Fibroblast of villous mesenchyme (primary cell): ENCODE measurements at regions not wholly inside any gene's neighbourhood (a gene's known extent, or its start where the extent isn't known, plus 50 kb on each side); places are given as distances from the start of the nearest gene placed in this dataset.
A peak's percentile ranks its signal among the peaks of the same experiment; 100 is the strongest.

Experiments used
- DNase-seq: peaks from one replicate; pipeline ENCODE4 v3.0.0-alpha.2; 2010; ENCODE audit warnings: low read depth
- H3K4me3 ChIP-seq: 2 replicates; pipeline ENCODE4 v1.5.1; 2011; ENCODE audit warnings: low read depth, mild to moderate bottlenecking, low read length
- CTCF ChIP-seq: IDR thresholded peaks from 2 replicates; pipeline ENCODE4 v1.5.1; 2012; ENCODE audit warnings: low read depth, mild to moderate bottlenecking, low read length; ENCODE audit not compliant: insufficient read depth

GRCh38 chr1:217053676-217054075 lies 330.4 kb upstream of the ESRRG start:
- DNase-seq, result no peak
- no peak for TF ChIP-seq CTCF
- no peak overlapping the region for H3K4me3 ChIP-seq

- no peak overlapping the region for H3K4me3 ChIP-seq
- no peak for TF ChIP-seq CTCF
- DNase-seq, result no peak
Observed at GRCh38 chr1:217052626-217053025, 329.4 kb upstream of the ESRRG start.

- no peak for TF ChIP-seq CTCF
- no peak overlapping the region for H3K4me3 ChIP-seq
- DNase-seq, result no peak
Observed at GRCh38 chr1:217052196-217052595, 329.0 kb upstream of the ESRRG start.

- no peak overlapping the region for H3K4me3 ChIP-seq
- DNase-seq, result no peak
- TF ChIP-seq CTCF, result no peak
Observed at GRCh38 chr1:217049721-217050120, 326.5 kb upstream of the ESRRG start.

GRCh38 chr1:217049081-217049480 lies 325.9 kb upstream of the ESRRG start:
- no peak overlapping the region for H3K4me3 ChIP-seq
- TF ChIP-seq CTCF, result no peak
- no peak for DNase-seq

- DNase-seq, result peak; percentile 1
- TF ChIP-seq CTCF, result peak; percentile 18
- H3K4me3 ChIP-seq, result no peak overlapping the region
Observed at GRCh38 chr1:217048104-217048707, 325.0 kb upstream of the ESRRG start.
